H1 (cell line): ENCODE measurements at regions not wholly inside any gene's neighbourhood (a gene's known extent, or its start where the extent isn't known, plus 50 kb on each side); places are given as distances from the start of the nearest gene placed in this dataset.

Source experiments
- CHD2 ChIP-seq: IDR thresholded peaks from 2 replicates; pipeline ENCODE4 v1.6.1; 2012; ENCODE audit warnings: low read length, improper control_type of control experiment
- EP300 ChIP-seq, 2 experiments: IDR thresholded peaks; 1 replicate in 1 of 2; 2 replicates in 1 of 2; pipeline ENCODE4 v1.6.1; 2011 to 2012; ENCODE audit warnings: low read depth in 2 of 2, low read length in 2 of 2, mild to moderate bottlenecking in 2 of 2, borderline replicate concordance in 1 of 2, inconsistent platforms in 1 of 2, moderate library complexity in 1 of 2
- EZH2 ChIP-seq: fragments of 200-600 bp; sonication (generic); IDR thresholded peaks from 2 replicates; pipeline ENCODE4 v1.7.1; 2012; ENCODE audit warnings: low read depth, mild to moderate bottlenecking, moderate library complexity, low read length, inconsistent platforms; ENCODE audit not compliant: severe bottlenecking
- KDM4A ChIP-seq: IDR thresholded peaks from one replicate; pipeline ENCODE4 v1.7.1; 2012; ENCODE audit warnings: low read depth, mild to moderate bottlenecking, moderate library complexity, low read length, inconsistent platforms; ENCODE audit not compliant: severe bottlenecking
- TF ChIP-seq, protein P1 (sequence below): IDR thresholded peaks from 2 replicates; pipeline ENCODE4 v1.6.1; 2012; ENCODE audit warnings: inconsistent platforms
- TF ChIP-seq, protein P2 (sequence below): IDR thresholded peaks from 2 replicates; pipeline ENCODE4 v1.6.1; 2011; ENCODE audit warnings: low read depth, mild to moderate bottlenecking, low read length; ENCODE audit not compliant: insufficient read depth
- TF ChIP-seq, protein P3 (sequence below), 3 experiments: IDR thresholded peaks; 1 replicate in 2 of 3; 2 replicates in 1 of 3; pipeline versions ENCODE4 v1.5.1 to v1.6.1; 2011; ENCODE audit warnings: low read length in 3 of 3, mild to moderate bottlenecking in 3 of 3, inconsistent platforms in 2 of 3, low read depth in 1 of 3, moderate library complexity in 1 of 3; ENCODE audit not compliant: insufficient read depth in 1 of 3; ENCODE audit errors: control extremely low read depth in 1 of 3

DNA sequence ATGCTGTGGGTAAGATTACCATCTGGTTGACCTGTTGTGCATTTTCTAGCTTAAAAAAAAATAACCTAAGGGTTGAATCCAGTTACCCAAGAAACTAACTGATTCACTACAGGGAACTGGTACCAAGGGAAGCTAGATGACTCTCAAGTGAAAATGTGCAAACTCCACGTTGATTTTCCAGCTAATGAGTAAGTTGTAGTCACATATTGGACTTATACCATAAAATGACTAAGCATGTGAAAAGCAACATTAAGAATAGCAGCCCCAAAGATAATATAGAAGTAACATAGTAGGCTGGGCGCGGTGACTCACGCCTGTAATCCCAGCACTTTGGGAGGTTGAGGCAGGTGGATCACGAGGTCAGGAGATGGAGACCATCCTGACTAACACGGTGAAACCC is 270.9 kb downstream of the SPRY1 start:
- TF ChIP-seq, protein P1, sequence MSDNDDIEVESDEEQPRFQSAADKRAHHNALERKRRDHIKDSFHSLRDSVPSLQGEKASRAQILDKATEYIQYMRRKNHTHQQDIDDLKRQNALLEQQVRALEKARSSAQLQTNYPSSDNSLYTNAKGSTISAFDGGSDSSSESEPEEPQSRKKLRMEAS = no peak
- TF ChIP-seq EP300 (IDR thresholded peaks at IDR 0.05; ENCODE audit: borderline replicate concordance in 1 of 2, low read depth in 2 of 2, low read length in 2 of 2) (no peak), CHD2 (no peak), EZH2 (no peak), KDM4A (no peak)
- TF ChIP-seq, protein P2, sequence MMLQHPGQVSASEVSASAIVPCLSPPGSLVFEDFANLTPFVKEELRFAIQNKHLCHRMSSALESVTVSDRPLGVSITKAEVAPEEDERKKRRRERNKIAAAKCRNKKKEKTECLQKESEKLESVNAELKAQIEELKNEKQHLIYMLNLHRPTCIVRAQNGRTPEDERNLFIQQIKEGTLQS = no peak
- TF ChIP-seq, protein P3, sequence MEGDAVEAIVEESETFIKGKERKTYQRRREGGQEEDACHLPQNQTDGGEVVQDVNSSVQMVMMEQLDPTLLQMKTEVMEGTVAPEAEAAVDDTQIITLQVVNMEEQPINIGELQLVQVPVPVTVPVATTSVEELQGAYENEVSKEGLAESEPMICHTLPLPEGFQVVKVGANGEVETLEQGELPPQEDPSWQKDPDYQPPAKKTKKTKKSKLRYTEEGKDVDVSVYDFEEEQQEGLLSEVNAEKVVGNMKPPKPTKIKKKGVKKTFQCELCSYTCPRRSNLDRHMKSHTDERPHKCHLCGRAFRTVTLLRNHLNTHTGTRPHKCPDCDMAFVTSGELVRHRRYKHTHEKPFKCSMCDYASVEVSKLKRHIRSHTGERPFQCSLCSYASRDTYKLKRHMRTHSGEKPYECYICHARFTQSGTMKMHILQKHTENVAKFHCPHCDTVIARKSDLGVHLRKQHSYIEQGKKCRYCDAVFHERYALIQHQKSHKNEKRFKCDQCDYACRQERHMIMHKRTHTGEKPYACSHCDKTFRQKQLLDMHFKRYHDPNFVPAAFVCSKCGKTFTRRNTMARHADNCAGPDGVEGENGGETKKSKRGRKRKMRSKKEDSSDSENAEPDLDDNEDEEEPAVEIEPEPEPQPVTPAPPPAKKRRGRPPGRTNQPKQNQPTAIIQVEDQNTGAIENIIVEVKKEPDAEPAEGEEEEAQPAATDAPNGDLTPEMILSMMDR (IDR thresholded peaks at IDR 0.05; ENCODE audit: control extremely low read depth in 1 of 3, insufficient read depth in 1 of 3, low read depth in 1 of 3, low read length in 3 of 3) = no peak
